HT1080 (cell line): ENCODE measurements at regions not wholly inside any gene's neighbourhood (a gene's known extent, or its start where the extent isn't known, plus 50 kb on each side); places are given as distances from the start of the nearest gene placed in this dataset.

Source experiments
- DNase-seq: peaks from one replicate; pipeline ENCODE4 v3.0.0-alpha.2; 2015; ENCODE audit warnings: low read depth

GRCh38 chr10:60521974-60522405 is 132.3 kb upstream of the ANK3 start:
- DNase-seq, result peak; percentile 54

GRCh38 chr10:60518745-60519144 is 129.1 kb upstream of the ANK3 start:
- no peak for DNase-seq

- no peak for DNase-seq
These were observed 128.1 kb upstream of the ANK3 start for GRCh38 chr10:60517805-60518204.

- DNase-seq, result no peak
These were observed 123.6 kb upstream of the ANK3 start for GRCh38 chr10:60513281-60513680.

GRCh38 chr10:60511477-60512229 is 122.0 kb upstream of the ANK3 start:
- DNase-seq, result no peak

- no peak for DNase-seq
These were observed 119.2 kb upstream of the ANK3 start for GRCh38 chr10:60508831-60509230.

GRCh38 chr10:60508037-60508436 is 118.4 kb upstream of the ANK3 start:
- no peak for DNase-seq

- no peak for DNase-seq
These were observed 112.9 kb upstream of the ANK3 start for GRCh38 chr10:60502621-60503020.

GRCh38 chr10:60498985-60499384 is 109.3 kb upstream of the ANK3 start:
- no peak for DNase-seq

- no peak for DNase-seq
These were observed 107.7 kb upstream of the ANK3 start for GRCh38 chr10:60497364-60497763.

- DNase-seq, result no peak
These were observed 106.5 kb upstream of the ANK3 start for GRCh38 chr10:60496181-60496580.

- DNase-seq, result peak; percentile 44
These were observed 105.8 kb upstream of the ANK3 start for GRCh38 chr10:60495338-60496055.

GRCh38 chr10:60494774-60495173 is 105.1 kb upstream of the ANK3 start:
- no peak for DNase-seq

GRCh38 chr10:60491162-60491561 is 101.5 kb upstream of the ANK3 start:
- DNase-seq, result no peak

GRCh38 chr10:60490013-60490412 is 100.3 kb upstream of the ANK3 start:
- no peak for DNase-seq

GRCh38 chr10:60488111-60488669 is 98.5 kb upstream of the ANK3 start:
- DNase-seq, result no peak

- no peak for DNase-seq
These were observed 97.9 kb upstream of the ANK3 start for GRCh38 chr10:60487543-60487942.

GRCh38 chr10:60485025-60485424 is 95.3 kb upstream of the ANK3 start:
- no peak for DNase-seq

GRCh38 chr10:60480865-60481563 is 91.3 kb upstream of the ANK3 start:
- peak; percentile 83 for DNase-seq

- peak; percentile 24 for DNase-seq
These were observed 89.8 kb upstream of the ANK3 start for GRCh38 chr10:60479305-60480020.

- no peak for DNase-seq
These were observed 86.8 kb upstream of the ANK3 start for GRCh38 chr10:60476451-60476850.
